Sigmoid colon (tissue), 4 donors: ENCODE measurements at regions not wholly inside any gene's neighbourhood (a gene's known extent, or its start where the extent isn't known, plus 50 kb on each side); places are given as distances from the start of the nearest gene placed in this dataset.

ENCODE experiments used
- POLR2A ChIP-seq, 2 donors: fragments of 450-650 bp; IDR thresholded peaks; one replicate each; pipeline ENCODE4 v1.6.1; 2016; ENCODE audit warnings: antibody characterized with exemption in 2 of 2, mild to moderate bottlenecking in 2 of 2, moderate library complexity in 2 of 2
- POLR2AphosphoS5 ChIP-seq, 4 donors: sonication (generic); formaldehyde crosslinking; IDR thresholded peaks; one replicate each; pipeline ENCODE4 v1.6.1; 2017; ENCODE audit warnings: antibody characterized with exemption in 4 of 4
- TF ChIP-seq, protein P1 (sequence below), 4 experiments: fragments of 450-650 bp in 3 of 4; fragments of 200-600 bp in 1 of 4; IDR thresholded peaks; one replicate each; pipeline ENCODE4 v1.5.1; 2016 to 2019; ENCODE audit warnings: antibody characterized with exemption in 4 of 4, mild to moderate bottlenecking in 3 of 4, moderate library complexity in 2 of 4

DNA sequence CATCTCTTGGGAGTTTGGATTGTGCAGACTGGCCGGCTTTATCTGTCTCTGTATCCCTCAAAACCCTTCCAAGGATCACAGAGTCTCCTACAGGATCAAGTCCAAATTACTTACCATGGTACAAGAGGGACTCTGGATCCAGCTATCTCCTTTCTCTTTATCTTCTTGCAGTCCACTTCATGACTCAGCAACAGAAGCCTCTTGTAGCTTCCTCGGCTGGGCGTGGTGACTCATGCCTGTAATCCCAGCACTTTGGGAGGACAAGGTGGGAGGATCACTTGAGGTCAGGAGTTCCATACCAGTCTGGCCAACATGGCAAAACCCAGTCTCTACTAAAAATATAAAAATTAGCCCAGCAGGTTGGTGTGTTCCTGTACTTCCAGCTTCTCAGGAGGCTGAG is 189.7 kb downstream of the BCAT1 start:
- TF ChIP-seq, protein P1, sequence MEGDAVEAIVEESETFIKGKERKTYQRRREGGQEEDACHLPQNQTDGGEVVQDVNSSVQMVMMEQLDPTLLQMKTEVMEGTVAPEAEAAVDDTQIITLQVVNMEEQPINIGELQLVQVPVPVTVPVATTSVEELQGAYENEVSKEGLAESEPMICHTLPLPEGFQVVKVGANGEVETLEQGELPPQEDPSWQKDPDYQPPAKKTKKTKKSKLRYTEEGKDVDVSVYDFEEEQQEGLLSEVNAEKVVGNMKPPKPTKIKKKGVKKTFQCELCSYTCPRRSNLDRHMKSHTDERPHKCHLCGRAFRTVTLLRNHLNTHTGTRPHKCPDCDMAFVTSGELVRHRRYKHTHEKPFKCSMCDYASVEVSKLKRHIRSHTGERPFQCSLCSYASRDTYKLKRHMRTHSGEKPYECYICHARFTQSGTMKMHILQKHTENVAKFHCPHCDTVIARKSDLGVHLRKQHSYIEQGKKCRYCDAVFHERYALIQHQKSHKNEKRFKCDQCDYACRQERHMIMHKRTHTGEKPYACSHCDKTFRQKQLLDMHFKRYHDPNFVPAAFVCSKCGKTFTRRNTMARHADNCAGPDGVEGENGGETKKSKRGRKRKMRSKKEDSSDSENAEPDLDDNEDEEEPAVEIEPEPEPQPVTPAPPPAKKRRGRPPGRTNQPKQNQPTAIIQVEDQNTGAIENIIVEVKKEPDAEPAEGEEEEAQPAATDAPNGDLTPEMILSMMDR (IDR thresholded peaks at IDR 0.05) = no peak
- TF ChIP-seq POLR2A (IDR thresholded peaks at IDR 0.05) (no peak), POLR2AphosphoS5 (IDR thresholded peaks at IDR 0.05) (no peak)
